ENCODE measurements at regions not wholly inside any gene's neighbourhood (a gene's known extent, or its start where the extent isn't known, plus 50 kb on each side); places are given as distances from the start of the nearest gene placed in this dataset.

DNA sequence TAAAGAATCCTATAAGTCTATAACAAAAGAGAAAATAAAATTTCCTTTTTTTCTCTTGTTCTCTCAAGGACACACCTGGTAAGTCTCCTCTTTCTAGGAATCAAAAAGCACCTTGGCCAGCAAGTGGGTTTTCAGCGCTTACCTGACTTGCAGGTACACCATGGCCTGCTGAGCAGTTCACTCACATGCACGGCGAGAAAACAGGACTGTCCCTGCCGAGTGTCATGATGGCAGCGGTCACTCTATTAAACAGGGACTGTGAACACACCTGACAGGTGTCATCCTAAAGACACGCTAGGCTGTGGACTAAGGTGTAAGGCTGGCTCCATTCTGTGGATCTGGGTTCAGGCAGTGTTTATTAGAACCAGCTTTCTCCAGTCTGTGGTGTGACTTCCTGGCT, 170.2 kb downstream of the TEX29 start:
- TF ChIP-seq, protein P1, sequence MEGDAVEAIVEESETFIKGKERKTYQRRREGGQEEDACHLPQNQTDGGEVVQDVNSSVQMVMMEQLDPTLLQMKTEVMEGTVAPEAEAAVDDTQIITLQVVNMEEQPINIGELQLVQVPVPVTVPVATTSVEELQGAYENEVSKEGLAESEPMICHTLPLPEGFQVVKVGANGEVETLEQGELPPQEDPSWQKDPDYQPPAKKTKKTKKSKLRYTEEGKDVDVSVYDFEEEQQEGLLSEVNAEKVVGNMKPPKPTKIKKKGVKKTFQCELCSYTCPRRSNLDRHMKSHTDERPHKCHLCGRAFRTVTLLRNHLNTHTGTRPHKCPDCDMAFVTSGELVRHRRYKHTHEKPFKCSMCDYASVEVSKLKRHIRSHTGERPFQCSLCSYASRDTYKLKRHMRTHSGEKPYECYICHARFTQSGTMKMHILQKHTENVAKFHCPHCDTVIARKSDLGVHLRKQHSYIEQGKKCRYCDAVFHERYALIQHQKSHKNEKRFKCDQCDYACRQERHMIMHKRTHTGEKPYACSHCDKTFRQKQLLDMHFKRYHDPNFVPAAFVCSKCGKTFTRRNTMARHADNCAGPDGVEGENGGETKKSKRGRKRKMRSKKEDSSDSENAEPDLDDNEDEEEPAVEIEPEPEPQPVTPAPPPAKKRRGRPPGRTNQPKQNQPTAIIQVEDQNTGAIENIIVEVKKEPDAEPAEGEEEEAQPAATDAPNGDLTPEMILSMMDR (conservative IDR thresholded peaks at IDR 0.05 in 1 of 2, IDR thresholded peaks at IDR 0.05 in 1 of 2; ENCODE audit: low read depth in 1 of 2, low read length in 2 of 2), result no peak
- TF ChIP-seq EZH2 (IDR thresholded peaks at IDR 0.05; ENCODE audit: low read length, missing control alignments), result no peak
